Calu3 (cell line): ENCODE measurements at regions not wholly inside any gene's neighbourhood (a gene's known extent, or its start where the extent isn't known, plus 50 kb on each side); places are given as distances from the start of the nearest gene placed in this dataset.

ENCODE experiments used
- BruUV-seq: library from RNA; stranded (reverse); fragments of 400-500 nt; replicated peaks from 2 replicates; lab custom pipeline; 2021; lab: Mats Ljungman, UMichigan
- CTCF ChIA-PET: fragments of 300-600 bp; sonication (Branson Sonifier 250); formaldehyde crosslinking; loops from one replicate; lab custom pipeline; 2022; ENCODE audit warnings: antibody characterized with exemption; lab: Charles Lee
- DNase-seq: peaks from one replicate; pipeline ENCODE4 v3.0.0; 2022
- H3K27ac Mint-ChIP-seq: one replicate; pipeline ENCODE4 v1.8.0; 2022; ENCODE audit warnings: mixed read lengths; ENCODE audit not compliant: unreplicated experiment
- H3K27me3 Mint-ChIP-seq: one replicate; pipeline ENCODE4 v1.8.0; 2022; ENCODE audit warnings: mixed read lengths; ENCODE audit not compliant: unreplicated experiment
- H3K36me3 Mint-ChIP-seq: one replicate; pipeline ENCODE4 v1.8.0; 2022; ENCODE audit warnings: mild to moderate bottlenecking, moderate library complexity, mixed read lengths; ENCODE audit not compliant: insufficient read depth, unreplicated experiment
- H3K4me1 Mint-ChIP-seq: one replicate; pipeline ENCODE4 v1.8.0; 2022; ENCODE audit warnings: mild to moderate bottlenecking, low read depth, mixed read lengths; ENCODE audit not compliant: unreplicated experiment
- H3K4me3 Mint-ChIP-seq: one replicate; pipeline ENCODE4 v1.8.0; 2022; ENCODE audit warnings: mild to moderate bottlenecking, low read depth, moderate library complexity, mixed read lengths; ENCODE audit not compliant: unreplicated experiment
- H3K9me3 Mint-ChIP-seq: one replicate; pipeline ENCODE4 v1.8.0; 2022; ENCODE audit warnings: low read depth, mixed read lengths; ENCODE audit not compliant: unreplicated experiment
- intact Hi-C: fragments of 100-400 bp; cut with micrococcal nuclease; formaldehyde crosslinking; loops from one replicate; pipeline ENCODE4 v1.10.0; 2022; ENCODE audit not compliant: unreplicated experiment
- TF ChIP-seq, protein P1 (sequence below): fragments of 200-600 bp; IDR thresholded peaks from one replicate; pipeline ENCODE4 v1.8.0; 2022; ENCODE audit warnings: antibody characterized with exemption; ENCODE audit not compliant: unreplicated experiment

DNA sequence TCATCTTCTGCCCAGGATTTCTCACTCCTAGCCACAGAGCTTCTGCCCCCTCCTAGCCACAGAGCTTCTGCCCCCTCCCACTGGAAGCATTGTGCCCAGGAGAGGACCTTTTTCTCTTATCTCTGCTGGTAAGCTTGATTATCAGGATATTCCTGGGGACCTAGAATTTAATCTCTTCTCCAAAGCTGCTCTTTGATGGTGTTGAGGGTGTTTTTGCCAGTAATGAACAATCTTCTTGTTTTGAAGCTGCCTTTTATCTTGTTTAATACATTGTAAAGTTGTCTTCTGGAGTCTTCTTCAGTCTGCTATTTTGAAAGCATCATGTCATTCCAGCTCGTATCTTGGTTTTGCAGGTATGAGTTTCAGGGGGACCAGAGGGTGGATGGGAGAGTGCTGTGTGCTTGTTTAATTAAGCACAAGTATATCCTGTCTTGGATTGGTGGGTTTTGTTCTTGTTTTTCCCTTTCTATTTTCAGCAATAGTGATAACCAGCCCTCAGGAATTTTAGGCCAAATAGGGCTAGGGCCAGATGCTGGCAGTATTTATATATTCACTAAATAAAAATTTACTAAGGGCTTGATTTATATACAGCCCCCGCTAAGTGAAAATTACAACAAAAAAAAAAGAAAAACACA is 214.0 kb upstream of the DMRT1 start:
- intact Hi-C loops, result no loop called here
- Mint-ChIP-seq H3K27ac (no peak overlapping the region), H3K4me1 (peaks cover 11% of the 10 kb centered on the region), H3K27me3 (no peaks in the 10 kb centered on the region), H3K36me3 (no peaks in the 10 kb centered on the region), H3K9me3 (no peaks in the 10 kb centered on the region), H3K4me3 (no peak overlapping the region)
- CTCF ChIA-PET, result no interaction called here
- TF ChIP-seq, protein P1, sequence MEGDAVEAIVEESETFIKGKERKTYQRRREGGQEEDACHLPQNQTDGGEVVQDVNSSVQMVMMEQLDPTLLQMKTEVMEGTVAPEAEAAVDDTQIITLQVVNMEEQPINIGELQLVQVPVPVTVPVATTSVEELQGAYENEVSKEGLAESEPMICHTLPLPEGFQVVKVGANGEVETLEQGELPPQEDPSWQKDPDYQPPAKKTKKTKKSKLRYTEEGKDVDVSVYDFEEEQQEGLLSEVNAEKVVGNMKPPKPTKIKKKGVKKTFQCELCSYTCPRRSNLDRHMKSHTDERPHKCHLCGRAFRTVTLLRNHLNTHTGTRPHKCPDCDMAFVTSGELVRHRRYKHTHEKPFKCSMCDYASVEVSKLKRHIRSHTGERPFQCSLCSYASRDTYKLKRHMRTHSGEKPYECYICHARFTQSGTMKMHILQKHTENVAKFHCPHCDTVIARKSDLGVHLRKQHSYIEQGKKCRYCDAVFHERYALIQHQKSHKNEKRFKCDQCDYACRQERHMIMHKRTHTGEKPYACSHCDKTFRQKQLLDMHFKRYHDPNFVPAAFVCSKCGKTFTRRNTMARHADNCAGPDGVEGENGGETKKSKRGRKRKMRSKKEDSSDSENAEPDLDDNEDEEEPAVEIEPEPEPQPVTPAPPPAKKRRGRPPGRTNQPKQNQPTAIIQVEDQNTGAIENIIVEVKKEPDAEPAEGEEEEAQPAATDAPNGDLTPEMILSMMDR, result no peak
- BruUV-seq, result no TSS peak
- DNase-seq, result no peak

DNA sequence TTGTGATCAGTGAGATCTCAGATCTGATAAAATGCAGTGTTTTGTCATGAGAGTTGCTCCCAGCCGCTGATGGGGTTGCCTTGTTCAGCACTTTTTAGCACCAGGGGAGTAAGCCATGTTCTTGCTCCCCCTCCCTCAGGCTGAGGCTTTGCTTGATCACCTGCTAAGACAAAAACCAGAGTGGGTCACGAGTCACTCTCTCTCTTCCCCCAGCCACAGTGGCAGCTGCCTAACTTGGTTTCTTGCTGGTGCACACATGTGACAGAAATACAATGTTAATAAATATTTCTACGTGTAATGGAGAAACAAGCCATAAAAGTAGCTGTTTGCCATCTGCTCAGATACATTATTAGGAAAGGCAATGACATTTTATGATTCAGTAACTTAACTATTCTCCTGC is 212.4 kb upstream of the DMRT1 start:
- DNase-seq, result no peak
- BruUV-seq, result no TSS peak
- CTCF ChIA-PET, result no interaction called here
- Mint-ChIP-seq H3K27ac (no peak overlapping the region), H3K27me3 (no peaks in the 10 kb centered on the region), H3K4me1 (peaks cover 11% of the 10 kb centered on the region), H3K9me3 (no peaks in the 10 kb centered on the region), H3K4me3 (no peak overlapping the region), H3K36me3 (no peaks in the 10 kb centered on the region)
- TF ChIP-seq, protein P1, result no peak
- intact Hi-C loops, result no loop called here

DNA sequence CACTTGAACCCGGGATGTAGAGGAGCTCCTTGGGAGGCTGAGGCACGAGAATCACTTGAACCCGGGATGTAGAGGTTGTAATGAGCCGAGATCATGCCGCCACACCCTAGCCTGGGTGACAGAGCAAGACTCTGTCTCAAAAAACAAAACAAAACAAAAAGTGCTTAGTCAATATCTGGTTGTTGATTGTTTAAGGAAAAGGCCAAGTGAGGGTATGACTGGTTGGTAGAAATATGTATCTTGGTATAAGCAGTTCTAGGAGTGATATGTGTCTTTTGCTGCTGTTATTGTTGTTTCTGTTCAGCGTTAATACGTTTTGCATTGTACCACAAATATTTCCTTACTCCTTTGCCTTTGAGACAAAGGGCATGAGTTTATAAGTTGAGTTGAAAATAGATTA is 210.7 kb upstream of the DMRT1 start:
- H3K27me3 Mint-ChIP-seq, result no peaks in the 10 kb centered on the region
- CTCF ChIA-PET, result no interaction called here
- no peak overlapping the region for H3K27ac Mint-ChIP-seq
- H3K9me3 Mint-ChIP-seq, result no peaks in the 10 kb centered on the region
- no peaks in the 10 kb centered on the region for H3K36me3 Mint-ChIP-seq
- H3K4me1 Mint-ChIP-seq, result peaks cover 11% of the 10 kb centered on the region
- no peak for DNase-seq
- no peak overlapping the region for H3K4me3 Mint-ChIP-seq
- TF ChIP-seq, protein P1, result no peak
- BruUV-seq, result no TSS peak
- intact Hi-C loops, result no loop called here

DNA sequence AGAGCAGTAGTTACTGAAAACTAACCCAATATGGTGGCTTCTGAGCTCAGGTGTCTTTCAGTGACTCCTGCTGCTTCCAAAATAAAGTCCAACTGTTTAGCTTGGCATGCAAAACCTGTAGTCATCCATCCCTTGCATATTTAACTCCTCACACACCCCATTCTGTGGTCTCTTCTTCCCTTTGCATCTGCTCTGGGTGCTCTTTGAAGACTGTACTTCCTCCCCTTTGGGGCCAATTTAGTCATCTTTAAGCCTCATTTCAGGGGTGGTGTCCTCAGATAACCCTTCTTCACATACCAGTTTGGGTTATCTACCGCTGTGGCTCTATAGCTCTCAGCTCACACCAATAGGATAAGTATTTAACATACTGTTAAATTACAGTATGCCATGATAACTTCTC is 209.9 kb upstream of the DMRT1 start:
- TF ChIP-seq, protein P1, result no peak
- CTCF ChIA-PET, result no interaction called here
- no peaks in the 10 kb centered on the region for H3K27me3 Mint-ChIP-seq
- BruUV-seq, result no TSS peak
- intact Hi-C loops, result no loop called here
- no peak overlapping the region for H3K4me3 Mint-ChIP-seq
- H3K36me3 Mint-ChIP-seq, result no peaks in the 10 kb centered on the region
- H3K4me1 Mint-ChIP-seq, result peaks cover 11% of the 10 kb centered on the region
- no peak overlapping the region for H3K27ac Mint-ChIP-seq
- no peaks in the 10 kb centered on the region for H3K9me3 Mint-ChIP-seq
- no peak for DNase-seq
